H1 (cell line): ENCODE measurements at regions not wholly inside any gene's neighbourhood (a gene's known extent, or its start where the extent isn't known, plus 50 kb on each side); places are given as distances from the start of the nearest gene placed in this dataset.

ENCODE experiments used
- BACH1 ChIP-seq: IDR thresholded peaks from 2 replicates; pipeline ENCODE4 v1.6.1; 2012; ENCODE audit warnings: low read length, improper control_type of control experiment
- CEBPB ChIP-seq: IDR thresholded peaks from 2 replicates; pipeline ENCODE4 v1.6.1; 2012; ENCODE audit warnings: low read depth, low read length
- CTCF ChIP-seq, 3 experiments: IDR thresholded peaks; 1 replicate in 2 of 3; 2 replicates in 1 of 3; pipeline versions ENCODE4 v1.5.1 to v1.6.1; 2011; ENCODE audit warnings: low read length in 3 of 3, mild to moderate bottlenecking in 3 of 3, inconsistent platforms in 2 of 3, low read depth in 1 of 3, moderate library complexity in 1 of 3; ENCODE audit not compliant: insufficient read depth in 1 of 3; ENCODE audit errors: control extremely low read depth in 1 of 3
- GABPA ChIP-seq: IDR thresholded peaks from 2 replicates; pipeline ENCODE4 v1.6.1; 2011; ENCODE audit warnings: mild to moderate bottlenecking, low read length, moderate library complexity, borderline replicate concordance; ENCODE audit not compliant: insufficient read depth

- TF ChIP-seq GABPA, result no peak
- TF ChIP-seq CTCF (IDR thresholded peaks at IDR 0.05; ENCODE audit: control extremely low read depth in 1 of 3, insufficient read depth in 1 of 3, low read depth in 1 of 3, low read length in 3 of 3), result no peak
- TF ChIP-seq CEBPB, result no peak
- TF ChIP-seq BACH1, result no peak
Observed at GRCh38 chr7:86976958-86977357, 82.5 kb downstream of the ELAPOR2 start.
